ENCODE measurements at regions not wholly inside any gene's neighbourhood (a gene's known extent, or its start where the extent isn't known, plus 50 kb on each side); places are given as distances from the start of the nearest gene placed in this dataset.

GRCh38 chr15:38662805-38663204 lies 98.2 kb upstream of the RASGRP1 start:
- no peak overlapping the region for H3K4me3 ChIP-seq
- H3K9me3 ChIP-seq = no peaks in the 10 kb centered on the region
- no peak overlapping the region for H3K27ac ChIP-seq
- intact Hi-C loops (cut with DNase I) = no loop called here
- WGBS, 2 donors = 88% methylated on average over 2 of the region's 2 CpGs
- no peaks in the 10 kb centered on the region for H3K36me3 ChIP-seq
- no peak for TF ChIP-seq CTCF (IDR thresholded peaks at IDR 0.05)
- no peak for TF ChIP-seq POLR2A (IDR thresholded peaks at IDR 0.05)
- no peaks in the 10 kb centered on the region for H3K4me1 ChIP-seq
- no peaks in the 10 kb centered on the region for H3K27me3 ChIP-seq
- DNase-seq = no peak

GRCh38 chr15:38665586-38666305 lies 101.1 kb upstream of the RASGRP1 start:
- H3K27ac ChIP-seq = no peak overlapping the region
- H3K9me3 ChIP-seq = no peaks in the 10 kb centered on the region
- H3K4me1 ChIP-seq = peaks cover 0 to 24% (median 9%) of the 10 kb centered on the region in 3 donors
- WGBS, 2 donors = 87 to 100% methylated on average over 3 of the region's 3 CpGs
- DNase-seq = no peak
- intact Hi-C loops (cut with DNase I) = no loop called here
- no peaks in the 10 kb centered on the region for H3K36me3 ChIP-seq
- H3K4me3 ChIP-seq = no peak overlapping the region
- no peak for TF ChIP-seq POLR2A (IDR thresholded peaks at IDR 0.05)
- TF ChIP-seq CTCF (IDR thresholded peaks at IDR 0.05) = no peak
- no peaks in the 10 kb centered on the region for H3K27me3 ChIP-seq

GRCh38 chr15:38666865-38667510 lies 102.4 kb upstream of the RASGRP1 start:
- Histone ChIP-seq H3K27me3 (peaks cover 0 to 3% (median 0%) of the 10 kb centered on the region in 4 donors), H3K27ac (no peak overlapping the region), H3K9me3 (no peaks in the 10 kb centered on the region), H3K4me1 (peaks cover 0 to 24% (median 9%) of the 10 kb centered on the region in 3 donors), H3K4me3 (no peak overlapping the region), H3K36me3 (no peaks in the 10 kb centered on the region)
- TF ChIP-seq CTCF (IDR thresholded peaks at IDR 0.05) (no peak), POLR2A (IDR thresholded peaks at IDR 0.05) (no peak)
- 47 to 59% methylated on average over 4 of the region's 4 CpGs for WGBS, 2 donors
- no peak for DNase-seq
- intact Hi-C loops (cut with DNase I) = no loop called here

GRCh38 chr15:38667890-38668850 lies 103.6 kb upstream of the RASGRP1 start:
- Histone ChIP-seq H3K9me3 (no peaks in the 10 kb centered on the region), H3K4me1 (peaks cover 0 to 28% (median 9%) of the 10 kb centered on the region in 3 donors), H3K27me3 (peaks cover 0 to 10% (median 0%) of the 10 kb centered on the region in 4 donors), H3K4me3 (no peak overlapping the region), H3K36me3 (no peaks in the 10 kb centered on the region), H3K27ac (no peak overlapping the region)
- WGBS, 2 donors = 78 to 82% methylated on average over 5 of the region's 5 CpGs
- DNase-seq = no peak
- intact Hi-C loops (cut with DNase I) = no loop called here
- no peak for TF ChIP-seq CTCF (IDR thresholded peaks at IDR 0.05)
- no peak for TF ChIP-seq POLR2A (IDR thresholded peaks at IDR 0.05)

Data from esophagus squamous epithelium (tissue), 5 donors.